Activated CD4-positive, alpha-beta memory T cell treated with anti-CD3 and anti-CD28 coated beads, Interleukin-2, amount 10 ng/mL, durations not matched to agents 7 days and 5 days (primary cell): ENCODE measurements at regions not wholly inside any gene's neighbourhood (a gene's known extent, or its start where the extent isn't known, plus 50 kb on each side); places are given as distances from the start of the nearest gene placed in this dataset.

ENCODE experiments used
- CTCF ChIA-PET: fragments of 350-600 bp; sonication (Branson Sonifier 250); formaldehyde crosslinking; loops from one replicate; lab custom pipeline; 2021; ENCODE audit warnings: antibody characterized with exemption, inconsistent platforms; lab: Charles Lee
- POLR2A ChIA-PET: fragments of 350-600 bp; sonication (Branson Sonifier 250); formaldehyde crosslinking; loops from one replicate; lab custom pipeline; 2021; ENCODE audit warnings: antibody characterized with exemption; lab: Charles Lee
- DNase-seq: peaks from one replicate; pipeline ENCODE4 v3.0.0-alpha.2; 2020
- H3K27ac Mint-ChIP-seq: one replicate; pipeline ENCODE4 v1.8.0; 2021; ENCODE audit warnings: mild to moderate bottlenecking, mixed read lengths
- H3K27me3 Mint-ChIP-seq: one replicate; pipeline ENCODE4 v1.8.0; 2021; ENCODE audit warnings: mixed read lengths
- H3K36me3 Mint-ChIP-seq: one replicate; pipeline ENCODE4 v1.8.0; 2021; ENCODE audit warnings: low read depth, mixed read lengths
- H3K4me1 Mint-ChIP-seq: one replicate; pipeline ENCODE4 v1.8.0; 2021; ENCODE audit warnings: mixed read lengths
- H3K4me3 Mint-ChIP-seq: one replicate; pipeline ENCODE4 v1.8.0; 2021; ENCODE audit warnings: mild to moderate bottlenecking, mixed read lengths
- H3K9me3 Mint-ChIP-seq: one replicate; pipeline ENCODE4 v1.8.0; 2021; ENCODE audit warnings: mixed read lengths

GRCh38 chrX:39309018-39309635, 507.9 kb downstream of the MID1IP1 start:
- Mint-ChIP-seq H3K36me3 (peaks cover 8% of the 10 kb centered on the region), H3K4me3 (no peak overlapping the region), H3K27ac (peak overlapping the region; percentile 86), H3K9me3 (peaks cover 2% of the 10 kb centered on the region), H3K4me1 (peaks cover 39% of the 10 kb centered on the region), H3K27me3 (no peaks in the 10 kb centered on the region)
- ChIA-PET CTCF (no interaction called here), POLR2A (interaction anchor here (0.6 to 1.4 kb wide), 4 partner anchors 13 to 138 kb away, joined by 3 to 6 read pairs (median 4); no protein-coding TSS in a partner anchor)
- peak; percentile 22 for DNase-seq

GRCh38 chrX:39309721-39310152, 508.5 kb downstream of the MID1IP1 start:
- peak overlapping the region; percentile 86 for H3K27ac Mint-ChIP-seq
- H3K4me3 Mint-ChIP-seq = peak overlapping the region; percentile 12
- H3K9me3 Mint-ChIP-seq = peaks cover 2% of the 10 kb centered on the region
- no peaks in the 10 kb centered on the region for H3K27me3 Mint-ChIP-seq
- CTCF ChIA-PET = no interaction called here
- H3K36me3 Mint-ChIP-seq = peaks cover 8% of the 10 kb centered on the region
- peaks cover 40% of the 10 kb centered on the region for H3K4me1 Mint-ChIP-seq
- POLR2A ChIA-PET = interaction anchor here (0.6 to 1.4 kb wide), 5 partner anchors 12 to 138 kb away, joined by 3 to 6 read pairs (median 4); no protein-coding TSS in a partner anchor
- peak; percentile 48 for DNase-seq

- Mint-ChIP-seq H3K36me3 (peaks cover 8% of the 10 kb centered on the region), H3K4me3 (no peak overlapping the region), H3K27me3 (no peaks in the 10 kb centered on the region), H3K4me1 (peaks cover 40% of the 10 kb centered on the region), H3K27ac (peak overlapping the region; percentile 86), H3K9me3 (peaks cover under 1% of the 10 kb centered on the region)
- ChIA-PET POLR2A (no interaction called here), CTCF (no interaction called here)
- no peak for DNase-seq
These were observed 509.6 kb downstream of the MID1IP1 start for GRCh38 chrX:39310891-39311290.

GRCh38 chrX:39311646-39312045, 510.4 kb downstream of the MID1IP1 start:
- no peak overlapping the region for H3K27ac Mint-ChIP-seq
- no peaks in the 10 kb centered on the region for H3K27me3 Mint-ChIP-seq
- ChIA-PET POLR2A (no interaction called here), CTCF (no interaction called here)
- peaks cover 40% of the 10 kb centered on the region for H3K4me1 Mint-ChIP-seq
- no peak overlapping the region for H3K4me3 Mint-ChIP-seq
- H3K36me3 Mint-ChIP-seq = peaks cover 10% of the 10 kb centered on the region
- peaks cover 3% of the 10 kb centered on the region for H3K9me3 Mint-ChIP-seq
- DNase-seq = no peak

GRCh38 chrX:39313146-39313545, 511.9 kb downstream of the MID1IP1 start:
- ChIA-PET POLR2A (no interaction called here), CTCF (no interaction called here)
- no peak overlapping the region for H3K4me3 Mint-ChIP-seq
- H3K27me3 Mint-ChIP-seq = no peaks in the 10 kb centered on the region
- H3K27ac Mint-ChIP-seq = no peak overlapping the region
- peaks cover 8% of the 10 kb centered on the region for H3K36me3 Mint-ChIP-seq
- no peak for DNase-seq
- peaks cover 44% of the 10 kb centered on the region for H3K4me1 Mint-ChIP-seq
- H3K9me3 Mint-ChIP-seq = peaks cover 3% of the 10 kb centered on the region

GRCh38 chrX:39318506-39319343, 517.5 kb downstream of the MID1IP1 start:
- CTCF ChIA-PET = no interaction called here
- Mint-ChIP-seq H3K4me1 (peaks cover 15% of the 10 kb centered on the region), H3K9me3 (peaks cover 3% of the 10 kb centered on the region), H3K27me3 (no peaks in the 10 kb centered on the region), H3K27ac (no peak overlapping the region), H3K36me3 (peaks cover 3% of the 10 kb centered on the region), H3K4me3 (no peak overlapping the region)
- no peak for DNase-seq
- POLR2A ChIA-PET = no interaction called here

GRCh38 chrX:39320165-39320564, 518.9 kb downstream of the MID1IP1 start:
- peaks cover 3% of the 10 kb centered on the region for H3K9me3 Mint-ChIP-seq
- H3K4me3 Mint-ChIP-seq = no peak overlapping the region
- peaks cover 16% of the 10 kb centered on the region for H3K4me1 Mint-ChIP-seq
- DNase-seq = no peak
- CTCF ChIA-PET = no interaction called here
- no peaks in the 10 kb centered on the region for H3K27me3 Mint-ChIP-seq
- no peak overlapping the region for H3K27ac Mint-ChIP-seq
- POLR2A ChIA-PET = no interaction called here
- H3K36me3 Mint-ChIP-seq = peaks cover 3% of the 10 kb centered on the region

- no peak for DNase-seq
- H3K9me3 Mint-ChIP-seq = no peaks in the 10 kb centered on the region
- ChIA-PET POLR2A (interaction anchor here (0.9 to 2.0 kb wide), 2 partner anchors 13 to 14 kb away, joined by 3 to 6 read pairs; no protein-coding TSS in a partner anchor), CTCF (no interaction called here)
- no peaks in the 10 kb centered on the region for H3K27me3 Mint-ChIP-seq
- no peaks in the 10 kb centered on the region for H3K36me3 Mint-ChIP-seq
- H3K27ac Mint-ChIP-seq = no peak overlapping the region
- H3K4me3 Mint-ChIP-seq = no peak overlapping the region
- peaks cover 20% of the 10 kb centered on the region for H3K4me1 Mint-ChIP-seq
These were observed 521.2 kb downstream of the MID1IP1 start for GRCh38 chrX:39322496-39322895.

GRCh38 chrX:39324233-39324930, 523.1 kb downstream of the MID1IP1 start:
- DNase-seq = no peak
- Mint-ChIP-seq H3K27ac (no peak overlapping the region), H3K36me3 (no peaks in the 10 kb centered on the region), H3K9me3 (no peaks in the 10 kb centered on the region), H3K4me3 (no peak overlapping the region), H3K27me3 (no peaks in the 10 kb centered on the region), H3K4me1 (peaks cover 36% of the 10 kb centered on the region)
- CTCF ChIA-PET = no interaction called here
- POLR2A ChIA-PET = no interaction called here

- Mint-ChIP-seq H3K27me3 (no peaks in the 10 kb centered on the region), H3K4me3 (no peak overlapping the region), H3K4me1 (peaks cover 46% of the 10 kb centered on the region), H3K27ac (peak overlapping the region; percentile 48), H3K36me3 (no peaks in the 10 kb centered on the region), H3K9me3 (no peaks in the 10 kb centered on the region)
- CTCF ChIA-PET = no interaction called here
- no peak for DNase-seq
- POLR2A ChIA-PET = interaction anchor here (0.8 to 1.2 kb wide), 3 partner anchors 9 to 18 kb away, joined by 3 to 4 read pairs (median 3); no protein-coding TSS in a partner anchor
These were observed 526.0 kb downstream of the MID1IP1 start for GRCh38 chrX:39327255-39327654.

GRCh38 chrX:39327705-39328104, 526.4 kb downstream of the MID1IP1 start:
- Mint-ChIP-seq H3K36me3 (no peaks in the 10 kb centered on the region), H3K9me3 (no peaks in the 10 kb centered on the region), H3K27me3 (no peaks in the 10 kb centered on the region), H3K4me1 (peaks cover 49% of the 10 kb centered on the region), H3K27ac (no peak overlapping the region), H3K4me3 (no peak overlapping the region)
- DNase-seq = no peak
- ChIA-PET POLR2A (interaction anchor here (0.8 to 1.2 kb wide), 3 partner anchors 8 to 18 kb away, joined by 3 to 4 read pairs (median 3); no protein-coding TSS in a partner anchor), CTCF (no interaction called here)

GRCh38 chrX:39328661-39329060, 527.4 kb downstream of the MID1IP1 start:
- CTCF ChIA-PET = no interaction called here
- Mint-ChIP-seq H3K4me3 (no peak overlapping the region), H3K36me3 (no peaks in the 10 kb centered on the region), H3K27me3 (no peaks in the 10 kb centered on the region), H3K4me1 (peaks cover 49% of the 10 kb centered on the region), H3K9me3 (no peaks in the 10 kb centered on the region), H3K27ac (no peak overlapping the region)
- POLR2A ChIA-PET = interaction anchor here (1.4 kb wide), 1 partner anchor 19 kb away, joined by 4 read pairs; no protein-coding TSS in a partner anchor
- DNase-seq = no peak
